GM19397 (cell line): ENCODE measurements at regions not wholly inside any gene's neighbourhood (a gene's known extent, or its start where the extent isn't known, plus 50 kb on each side); places are given as distances from the start of the nearest gene placed in this dataset.

ENCODE experiments used
- ATAC-seq: cut with Tn5 transposase; IDR thresholded peaks from one replicate; pipeline ENCODE4 v1.9.1; 2021; ENCODE audit warnings: mild to moderate bottlenecking, moderate library complexity; ENCODE audit not compliant: unreplicated experiment

DNA sequence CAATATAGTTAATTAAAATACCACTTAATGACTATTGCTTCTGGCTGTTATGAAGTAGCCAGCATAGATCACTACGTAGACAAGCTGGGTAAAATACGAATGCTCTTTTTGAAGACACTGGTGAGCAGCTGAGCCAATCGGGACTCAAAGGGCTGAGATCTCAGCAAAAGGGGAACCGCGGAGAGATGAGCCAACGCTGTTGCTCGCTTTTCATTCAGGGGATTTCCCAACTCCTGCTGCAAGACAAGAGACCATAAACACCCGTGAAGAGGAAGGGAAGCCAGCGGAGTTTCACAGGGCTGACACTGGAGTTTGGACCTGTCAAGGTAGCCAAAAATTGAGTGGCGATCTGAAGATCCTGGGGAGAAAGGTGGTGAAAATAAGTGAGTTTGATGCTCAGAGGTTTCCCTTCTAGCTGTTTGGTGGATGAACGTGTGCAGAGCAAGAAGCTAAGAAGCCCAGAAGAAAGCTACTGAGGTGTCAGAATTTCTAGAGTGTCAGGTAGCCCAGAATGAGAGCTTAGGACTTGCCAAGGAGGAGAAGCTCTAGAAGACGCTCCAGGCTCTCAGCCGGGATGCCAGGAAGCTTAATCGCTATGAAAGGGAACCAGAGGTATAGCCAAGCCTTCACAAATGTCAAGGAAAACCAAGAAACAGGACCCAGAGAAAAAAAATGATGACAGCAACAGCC, 79.6 kb upstream of the RNU6ATAC start:
- no peak for ATAC-seq

DNA sequence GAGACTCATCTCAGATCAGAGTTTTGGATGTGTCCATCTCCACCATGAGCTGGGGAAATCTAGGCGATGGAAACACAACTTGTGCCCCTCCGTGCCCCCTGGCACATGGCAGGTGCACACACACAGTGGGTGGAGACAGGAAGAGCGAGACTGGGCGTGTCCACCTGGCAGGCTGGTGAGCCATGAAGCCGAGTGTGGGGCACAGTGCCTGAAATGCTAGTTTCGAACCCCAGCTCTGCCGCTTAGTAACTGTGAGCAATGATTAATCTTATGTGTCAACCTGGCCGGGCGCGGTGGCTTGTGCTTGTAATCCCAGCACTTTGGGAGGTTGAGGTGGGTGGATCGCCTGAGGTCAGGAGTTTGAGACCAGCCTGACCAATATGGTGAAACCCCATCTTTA, 80.8 kb upstream of the RNU6ATAC start:
- no peak for ATAC-seq

DNA sequence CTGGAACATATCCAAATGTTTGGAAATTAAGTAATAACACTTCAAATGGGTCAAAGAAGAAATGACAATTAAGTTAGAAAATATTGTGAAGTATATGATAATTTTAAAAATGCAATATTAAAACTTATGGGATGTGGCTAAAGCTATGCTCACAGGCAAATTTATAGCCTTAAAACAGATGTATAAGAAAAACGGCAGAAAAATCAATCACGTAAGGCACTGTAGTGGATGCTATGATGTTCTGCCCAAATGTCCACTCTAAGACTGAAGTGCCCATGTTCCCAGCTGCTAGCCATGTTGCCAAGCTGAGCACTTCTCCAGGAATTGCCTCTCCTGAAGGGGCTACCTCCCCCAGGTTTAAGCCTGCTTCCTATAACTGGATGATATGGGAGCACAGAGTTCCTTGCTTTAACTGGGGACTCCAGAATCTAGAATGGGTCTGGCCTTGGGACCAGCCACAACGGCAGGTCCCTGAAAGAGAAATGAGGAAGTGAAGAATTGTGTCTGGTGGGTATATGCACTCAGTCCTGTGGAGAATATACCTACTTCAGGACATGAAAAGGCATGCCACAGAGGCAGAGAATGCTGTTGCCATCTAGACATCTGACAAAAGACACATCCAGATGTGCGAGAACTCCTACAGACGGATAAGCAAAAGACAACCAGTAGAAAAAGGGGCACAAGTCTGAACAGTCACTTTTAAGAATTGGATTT, 78.2 kb upstream of the RXRA start:
- no peak for ATAC-seq

DNA sequence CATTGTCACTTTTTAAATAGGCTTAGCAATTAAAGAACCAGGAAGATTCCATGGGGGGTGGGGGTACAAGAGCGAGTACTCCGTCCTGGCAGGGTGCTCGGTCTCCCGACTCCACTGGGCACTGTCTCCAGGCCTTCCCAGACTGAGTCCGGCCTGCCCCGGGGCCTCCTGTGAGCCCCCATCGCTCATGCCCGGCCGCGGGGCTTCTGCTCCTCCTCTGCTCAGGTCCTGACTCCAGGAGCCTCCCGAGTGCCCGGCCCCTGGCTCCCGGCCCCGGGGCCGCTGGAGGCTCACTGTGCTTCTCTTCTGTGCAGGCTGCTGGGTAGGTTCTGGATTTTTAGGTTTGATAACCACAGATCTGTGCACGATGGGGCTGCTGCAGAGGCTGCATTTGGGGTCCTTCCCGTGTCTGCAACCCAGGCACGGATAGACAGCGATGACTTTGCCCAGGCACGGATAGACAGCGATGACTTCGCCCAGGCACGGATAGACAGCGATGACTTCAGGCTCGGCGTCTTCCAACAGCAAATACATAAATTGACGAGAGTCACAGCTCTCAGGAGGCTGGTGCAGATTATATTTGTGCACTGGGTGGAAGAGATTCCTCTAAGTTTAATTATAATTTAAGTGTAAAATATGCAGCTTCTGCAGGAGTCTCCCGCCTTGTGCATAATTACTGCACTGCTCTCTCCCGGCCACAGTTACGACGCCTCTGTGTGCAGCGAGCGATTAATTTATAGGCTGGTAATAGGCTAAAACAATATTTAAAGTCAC, 74.8 kb upstream of the RXRA start:
- ATAC-seq = no peak

DNA sequence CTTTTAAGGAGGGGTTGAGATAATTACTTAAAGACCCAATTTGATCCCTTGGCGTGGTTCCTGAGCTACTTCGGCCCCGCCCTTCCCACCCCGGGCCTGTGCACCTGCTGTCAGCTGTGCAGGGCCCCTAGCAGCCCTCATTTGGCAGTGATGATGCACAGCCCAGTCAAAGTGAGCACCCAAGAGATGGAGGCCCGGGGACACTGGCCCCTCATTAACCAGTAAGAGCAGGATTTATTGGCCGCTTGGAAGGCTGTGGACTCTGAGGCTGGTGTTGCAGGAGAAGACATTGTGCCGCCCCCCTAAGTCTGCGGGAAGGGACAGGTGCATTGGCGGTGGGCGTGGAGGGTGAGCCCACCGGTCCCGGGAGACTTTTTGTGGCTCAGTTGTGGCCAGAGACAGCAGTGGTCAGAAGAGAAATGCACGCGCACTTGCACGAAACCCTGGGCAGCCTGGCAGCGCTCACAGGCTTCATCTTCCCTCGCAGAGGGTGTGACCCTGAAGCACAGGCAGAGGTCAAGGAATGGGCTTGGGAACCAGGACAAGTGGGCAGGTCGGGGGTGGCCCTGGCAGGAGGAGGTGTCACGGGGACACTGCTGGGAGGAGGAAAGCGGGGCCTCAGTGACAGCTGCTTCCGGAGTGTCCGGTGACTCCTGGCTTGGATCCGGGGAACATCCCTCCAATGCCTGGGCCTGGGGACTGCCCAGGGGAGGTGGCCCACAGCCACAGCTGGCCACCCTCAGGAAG, 74.0 kb upstream of the RXRA start:
- ATAC-seq = no peak

DNA sequence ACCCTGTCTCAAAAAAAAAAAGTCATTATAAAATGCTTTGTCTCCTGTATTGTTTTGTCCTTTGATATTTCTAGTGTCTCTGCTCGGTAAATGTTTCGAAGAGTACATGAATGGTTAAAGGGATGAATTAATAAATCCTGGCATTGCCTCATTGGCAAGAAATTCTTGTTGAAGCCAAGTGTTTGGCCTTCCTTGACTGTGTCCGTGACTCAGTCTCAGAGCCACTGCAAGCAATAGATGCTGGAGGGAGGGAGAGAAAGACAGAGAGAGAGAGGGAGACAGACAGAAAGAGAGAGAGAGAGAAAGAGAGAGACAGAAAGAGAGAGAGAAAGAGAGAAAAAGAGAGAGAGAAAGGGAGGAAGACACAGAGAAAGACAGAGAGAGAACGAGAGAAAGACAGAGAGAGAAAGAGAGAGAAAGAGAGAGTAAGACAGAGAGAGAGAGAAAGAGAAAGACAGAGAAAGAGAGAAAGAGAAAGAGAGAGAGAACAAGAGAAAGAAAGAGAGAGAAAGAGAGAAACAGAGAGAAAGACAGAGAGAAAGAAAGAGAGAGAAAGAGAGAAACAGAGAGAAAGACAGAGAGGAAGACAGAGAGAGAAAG, 72.5 kb upstream of the RXRA start:
- ATAC-seq = no peak

DNA sequence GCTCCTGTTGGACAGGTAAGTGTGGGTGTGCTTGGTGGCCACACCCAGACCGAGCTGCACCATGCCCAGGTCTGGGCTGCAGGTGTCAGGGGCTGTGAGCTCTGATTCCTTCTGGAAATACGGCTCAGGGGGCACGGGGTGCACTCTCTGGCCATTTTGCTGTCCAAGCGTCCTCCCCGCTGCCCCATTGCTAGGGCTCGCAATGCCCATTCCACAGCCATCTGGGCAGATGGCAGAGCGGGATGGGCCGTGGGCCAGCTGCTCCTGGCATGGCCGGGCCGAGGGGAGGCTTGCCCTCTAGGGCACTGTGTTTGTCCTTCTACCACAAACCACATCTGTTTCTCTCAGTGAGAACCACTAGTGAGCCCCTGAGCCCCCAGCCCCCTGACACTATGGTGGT, 67.9 kb upstream of the RXRA start:
- no peak for ATAC-seq

DNA sequence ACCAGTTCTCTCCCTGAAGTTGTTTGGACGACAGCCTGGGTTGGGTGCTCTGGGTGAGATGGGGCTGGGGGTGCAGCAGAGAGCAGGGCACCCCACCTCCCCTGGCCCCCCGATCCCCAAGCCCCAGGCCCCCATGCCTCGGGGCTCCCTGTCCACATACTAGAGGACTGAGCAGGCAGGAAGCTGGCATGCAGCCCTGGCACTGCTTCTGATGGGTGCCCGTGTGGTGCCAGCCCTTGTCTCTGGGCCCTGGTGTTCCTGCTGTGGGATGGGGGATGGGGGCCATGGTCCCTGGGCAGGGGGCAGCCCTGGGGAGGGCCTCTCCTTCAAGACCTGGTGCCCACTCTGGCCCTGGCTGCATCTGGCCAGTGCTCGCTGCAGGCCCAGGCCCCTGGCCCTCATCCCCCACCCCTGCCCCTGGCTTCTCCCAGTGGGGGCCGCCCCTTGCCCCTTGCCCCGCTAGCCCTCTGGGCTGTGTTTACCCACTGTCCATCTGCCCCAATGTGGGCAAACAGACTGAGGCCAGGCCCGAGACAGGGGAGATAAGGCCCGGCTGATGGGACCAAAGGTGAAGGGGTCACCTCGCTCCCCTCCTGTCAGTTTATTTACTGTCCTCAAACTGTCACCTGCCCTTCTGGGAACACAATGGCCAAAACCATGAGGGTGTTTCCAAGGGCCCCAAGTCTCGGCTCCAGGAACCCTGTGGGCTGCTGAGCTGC, 67.3 kb upstream of the RXRA start:
- no peak for ATAC-seq

DNA sequence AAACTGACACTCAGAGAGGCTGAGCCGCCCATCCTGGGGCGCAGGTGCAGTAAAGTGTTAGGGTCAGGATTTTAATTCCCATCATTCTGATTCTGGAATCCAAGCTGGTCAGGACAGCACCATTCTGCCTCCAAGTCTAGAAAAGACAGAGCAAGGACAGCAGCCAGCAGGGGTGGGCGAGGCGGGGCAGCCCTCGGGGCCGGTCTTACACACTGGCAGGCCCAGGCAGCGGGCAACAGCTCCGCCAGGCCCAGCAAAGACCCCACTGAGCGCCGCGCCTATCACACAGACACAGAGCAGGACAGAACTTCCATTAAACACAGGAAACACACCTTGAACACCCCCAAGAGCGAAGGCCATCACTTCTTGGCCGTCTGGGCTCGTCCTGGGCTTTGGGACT, 66.5 kb upstream of the RXRA start:
- ATAC-seq = no peak

DNA sequence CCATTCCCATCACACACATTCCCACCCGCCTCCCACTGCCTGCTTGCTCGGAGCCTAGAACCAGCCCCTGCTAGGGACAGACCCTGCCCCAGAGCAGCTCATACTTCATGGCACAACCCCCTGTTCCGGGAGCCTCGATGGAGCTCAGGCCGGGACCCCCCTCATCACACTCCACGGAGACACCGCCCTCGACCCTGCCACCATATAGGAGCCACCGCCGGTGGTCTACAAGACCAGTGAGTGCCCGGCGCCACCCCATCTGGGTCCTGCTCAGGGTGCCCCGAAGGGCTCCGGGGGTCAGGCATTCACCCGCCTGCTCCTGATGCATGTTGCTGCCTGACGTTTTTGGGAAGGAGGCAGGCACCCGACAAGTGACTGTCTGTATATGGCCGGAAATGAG, 65.5 kb upstream of the RXRA start:
- ATAC-seq = no peak

DNA sequence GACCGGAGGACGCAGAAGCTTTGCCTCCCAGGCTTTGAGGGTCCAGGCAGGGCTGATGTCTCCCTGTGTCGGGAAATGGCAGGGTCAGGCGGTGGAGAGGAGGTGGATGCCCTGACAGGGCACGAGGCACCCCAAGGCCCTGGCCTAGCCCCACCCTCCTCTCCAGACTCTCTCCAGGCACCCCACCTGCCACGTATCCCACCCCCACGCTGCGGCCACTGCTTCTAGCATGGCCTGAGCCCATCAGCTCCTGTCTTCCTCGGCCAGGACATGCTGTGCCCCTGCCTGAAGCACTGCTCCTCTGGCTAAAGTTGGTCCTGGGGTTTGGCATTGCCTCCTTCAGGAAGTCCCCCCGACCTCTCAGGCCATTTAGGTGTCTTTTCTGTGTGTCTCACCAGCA, 64.2 kb upstream of the RXRA start:
- no peak for ATAC-seq

DNA sequence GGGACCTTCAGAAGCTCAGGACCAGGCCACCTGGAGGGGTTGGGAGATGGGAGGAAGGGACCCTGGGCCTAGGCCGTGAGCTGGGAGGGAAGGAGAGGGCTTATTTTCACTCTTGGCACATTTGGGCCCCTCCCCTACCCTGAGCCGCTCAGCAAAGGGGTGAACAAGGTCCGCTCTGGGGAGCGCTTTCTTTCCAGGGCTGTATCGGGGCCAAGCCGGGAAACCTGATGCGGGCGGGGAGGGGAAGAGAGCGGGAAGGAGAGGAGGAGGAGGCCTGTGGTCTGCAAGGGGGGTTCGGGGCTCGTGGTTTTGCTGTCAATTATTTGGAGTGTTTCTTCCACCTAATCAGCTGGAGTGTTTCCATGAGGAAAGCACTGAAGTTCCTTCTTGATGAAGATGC, 62.7 kb upstream of the RXRA start:
- ATAC-seq = no peak

DNA sequence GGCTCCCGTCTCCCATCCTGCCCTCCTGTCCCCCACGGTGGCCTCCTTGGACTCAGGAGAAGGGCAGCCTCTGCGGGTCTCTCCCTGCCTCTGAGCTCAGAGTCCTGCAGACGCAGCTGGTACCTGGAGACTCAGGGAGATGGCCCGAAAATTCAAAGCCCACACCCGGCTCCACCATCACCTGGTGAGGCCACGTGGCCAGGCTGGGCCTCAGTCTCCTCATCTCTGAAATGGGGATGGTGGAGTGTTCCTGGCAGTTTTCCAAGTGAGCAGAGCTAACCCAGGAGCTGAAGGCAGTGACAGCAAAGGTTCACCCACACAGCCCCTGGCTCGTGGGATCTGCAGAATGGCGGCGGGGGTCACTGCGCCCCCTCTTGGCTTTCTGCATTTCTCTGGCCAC, 62.1 kb upstream of the RXRA start:
- ATAC-seq = no peak

DNA sequence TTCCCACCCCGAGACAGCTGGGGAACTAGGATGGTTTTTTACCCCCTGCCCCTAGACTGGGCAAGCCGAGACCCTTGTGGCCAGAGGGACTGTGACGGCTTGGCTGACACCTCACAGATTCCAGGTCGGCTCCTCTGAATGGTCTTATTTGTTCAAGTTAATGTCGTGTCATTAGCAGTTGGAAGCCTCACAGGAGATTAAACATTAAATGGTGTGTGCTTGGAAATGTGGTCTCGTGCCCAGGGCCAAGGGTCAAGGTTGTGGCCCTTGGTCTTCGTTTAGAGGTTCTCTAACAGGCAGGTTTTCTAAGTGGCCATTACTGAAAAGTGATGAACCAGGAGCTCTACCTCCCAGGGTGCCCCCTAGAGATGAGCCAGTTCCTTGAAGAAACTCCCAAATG, 61.2 kb upstream of the RXRA start:
- no peak for ATAC-seq

DNA sequence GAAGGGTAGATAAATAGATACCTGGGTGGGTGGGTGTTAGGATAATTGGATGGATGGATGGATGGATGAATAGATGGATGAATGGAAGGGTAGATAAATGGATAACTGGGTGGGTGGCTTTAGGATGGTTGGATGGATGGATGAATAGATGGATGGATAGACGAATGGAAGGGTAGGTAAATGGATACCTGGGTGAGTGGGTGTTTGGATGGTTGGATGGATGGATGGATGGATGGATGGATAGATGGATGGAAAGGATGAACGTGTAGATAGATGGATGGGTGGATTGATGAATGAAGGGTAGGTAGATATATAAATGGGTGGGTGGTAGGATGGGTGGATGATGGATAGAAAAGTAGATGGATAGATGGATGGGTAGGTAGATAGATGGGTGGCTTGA, 59.8 kb upstream of the RXRA start:
- ATAC-seq = no peak

DNA sequence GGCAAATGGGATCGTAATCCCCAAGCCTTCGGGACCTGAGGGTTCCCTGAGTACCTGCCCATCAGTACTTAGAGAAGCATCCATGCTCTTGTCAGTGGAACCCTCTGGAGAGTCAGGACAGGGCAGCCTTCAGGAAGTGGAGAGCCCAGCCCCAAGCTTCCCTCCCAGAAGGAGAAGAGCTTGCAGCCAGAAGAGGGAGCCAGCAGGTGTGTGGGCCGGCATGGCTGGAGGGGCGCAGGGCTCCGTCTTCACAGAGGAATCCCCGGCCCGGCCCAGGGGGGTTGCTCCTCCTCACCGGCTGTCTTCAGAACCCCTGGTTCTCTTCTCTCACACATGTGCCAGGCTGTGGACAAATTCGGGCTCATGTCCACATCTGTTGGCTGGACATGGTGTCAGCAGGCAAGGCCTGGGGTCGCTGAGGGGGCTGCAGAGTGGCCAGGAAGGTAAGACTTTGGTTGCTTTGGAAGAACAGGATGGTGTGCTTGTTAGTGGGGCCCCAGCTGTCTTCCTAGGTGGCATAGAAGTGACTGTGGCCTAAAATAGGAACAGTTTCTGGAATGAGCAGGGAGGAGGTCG, 58.9 kb upstream of the RXRA start:
- no peak for ATAC-seq

DNA sequence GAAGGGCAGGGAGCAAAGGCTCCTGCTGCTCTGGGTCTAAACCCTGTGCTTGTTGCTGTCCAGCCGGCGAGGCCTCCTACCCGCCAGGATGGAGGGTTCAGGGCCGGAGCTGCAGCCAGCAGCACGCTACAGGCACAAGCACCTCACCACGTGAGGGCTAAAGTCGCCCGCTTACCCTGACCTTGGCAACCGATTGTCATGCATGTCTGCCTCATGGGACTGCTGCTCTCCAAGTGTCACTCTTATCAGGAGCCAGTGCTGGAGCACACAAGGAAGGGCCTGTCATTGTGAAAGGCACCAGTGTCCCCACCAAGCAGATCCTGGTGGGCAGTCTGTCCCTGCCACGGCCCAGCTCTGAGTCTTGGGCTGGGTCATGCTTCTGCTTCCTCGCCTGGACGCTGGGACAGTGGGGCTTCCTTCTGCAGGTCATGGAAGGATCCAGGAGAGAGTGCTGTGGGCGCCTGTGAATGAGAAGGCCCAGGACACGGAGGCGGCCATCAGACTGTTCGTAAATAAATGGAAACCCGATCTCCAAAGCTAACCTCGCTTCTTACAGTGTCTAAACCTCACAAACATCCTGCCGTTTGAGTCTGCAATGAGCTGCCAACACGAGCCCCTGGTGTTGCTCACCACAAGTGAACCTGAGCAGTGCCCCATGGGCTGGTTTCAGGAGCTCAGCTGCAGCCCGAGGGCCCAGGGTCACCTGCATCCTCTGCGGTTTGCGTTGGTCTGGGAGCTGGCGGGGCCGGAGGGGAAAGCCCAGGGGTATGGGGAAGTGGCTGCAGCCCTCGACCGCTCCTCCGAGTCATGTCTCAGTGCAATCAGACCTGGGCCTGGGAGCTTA, 58.2 kb upstream of the RXRA start:
- peak; percentile 47 for ATAC-seq

DNA sequence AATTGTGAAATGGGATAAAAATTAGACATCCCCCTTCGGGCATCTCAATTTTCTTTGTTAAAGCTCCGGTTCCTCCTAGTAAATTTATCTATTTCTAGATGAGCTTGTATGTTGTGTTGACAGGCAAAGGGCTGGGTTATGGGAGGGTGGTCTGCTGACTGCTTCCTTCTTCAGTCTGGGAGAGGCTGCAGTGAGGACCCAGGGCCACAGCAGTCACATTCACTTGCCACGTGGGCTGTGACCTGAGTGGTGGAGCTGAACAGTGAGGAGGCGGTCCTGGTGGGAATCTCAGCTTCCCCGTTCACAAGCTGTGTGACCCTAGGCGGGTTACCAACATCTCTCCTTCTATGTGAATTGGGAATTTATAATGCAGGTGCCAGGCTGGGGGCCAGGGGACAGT, 57.5 kb upstream of the RXRA start:
- ATAC-seq = no peak
